Lower lobe of right lung (tissue), 2 donors: ENCODE measurements at regions not wholly inside any gene's neighbourhood (a gene's known extent, or its start where the extent isn't known, plus 50 kb on each side); places are given as distances from the start of the nearest gene placed in this dataset.

Experiments used
- ATAC-seq, 2 donors: fragments of 200-7000 bp; cut with Tn5 transposase; one replicate each; pipeline ENCODE4 v1.9.1; 2020 to 2022; ENCODE audit warnings: mild to moderate bottlenecking in 2 of 2, moderate library complexity in 2 of 2
- DNase-seq: peaks from one replicate; pipeline ENCODE4 v3.0.0-alpha.2; 2020
- H3K27ac ChIP-seq: fragments of 200-600 bp; one replicate; pipeline ENCODE4 v1.8.0; 2022
- H3K27me3 ChIP-seq: fragments of 200-600 bp; one replicate; pipeline ENCODE4 v1.8.0; 2022; ENCODE audit warnings: low read depth
- H3K36me3 ChIP-seq: fragments of 200-600 bp; one replicate; pipeline ENCODE4 v1.8.0; 2022; ENCODE audit warnings: mild to moderate bottlenecking
- H3K4me1 ChIP-seq: fragments of 200-600 bp; one replicate; pipeline ENCODE4 v1.8.0; 2022
- H3K4me3 ChIP-seq: fragments of 200-600 bp; one replicate; pipeline ENCODE4 v1.8.0; 2022; ENCODE audit warnings: mild to moderate bottlenecking
- H3K9me3 ChIP-seq: fragments of 200-600 bp; one replicate; pipeline ENCODE4 v1.8.0; 2022
- CTCF ChIP-seq: fragments of 200-600 bp; IDR thresholded peaks from one replicate; pipeline ENCODE4 v1.8.0; 2022; ENCODE audit warnings: antibody characterized with exemption, mild to moderate bottlenecking
- intact Hi-C: fragments of 100-400 bp; cut with DNase I; formaldehyde crosslinking; loops from one replicate; pipeline ENCODE4 v1.11.0; 2022
- donor health status: DM: no; HTN: yes; CAD: no; lungs with severe emphysema.

GRCh38 chr20:43283126-43283525 is 93.4 kb upstream of the PTPRT start:
- TF ChIP-seq CTCF: no peak
- DNase-seq: no peak
- Histone ChIP-seq H3K27ac (no peak overlapping the region), H3K27me3 (no peaks in the 10 kb centered on the region), H3K9me3 (no peaks in the 10 kb centered on the region), H3K36me3 (no peaks in the 10 kb centered on the region), H3K4me3 (no peak overlapping the region), H3K4me1 (no peaks in the 10 kb centered on the region)
- ATAC-seq: no peak
- intact Hi-C loops: no loop called here

- no peak for TF ChIP-seq CTCF
- Histone ChIP-seq H3K27me3 (no peaks in the 10 kb centered on the region), H3K36me3 (no peaks in the 10 kb centered on the region), H3K4me1 (peaks cover 4% of the 10 kb centered on the region), H3K27ac (no peak overlapping the region), H3K4me3 (no peak overlapping the region), H3K9me3 (no peaks in the 10 kb centered on the region)
- ATAC-seq: peak; percentile 49 to 66
- no peak for DNase-seq
- intact Hi-C loops: no loop called here
Observed at GRCh38 chr20:43271980-43272379, 82.3 kb upstream of the PTPRT start.

GRCh38 chr20:43265449-43265848 is 75.7 kb upstream of the PTPRT start:
- ATAC-seq: no peak

GRCh38 chr20:43263226-43263625 is 73.5 kb upstream of the PTPRT start:
- Histone ChIP-seq H3K9me3 (no peaks in the 10 kb centered on the region), H3K4me3 (no peak overlapping the region), H3K4me1 (no peaks in the 10 kb centered on the region), H3K27me3 (no peaks in the 10 kb centered on the region), H3K27ac (no peak overlapping the region), H3K36me3 (no peaks in the 10 kb centered on the region)
- no peak for ATAC-seq
- intact Hi-C loops: no loop called here
- no peak for TF ChIP-seq CTCF
- no peak for DNase-seq

More at GRCh38 chr20:43265449-43265848, 75.7 kb upstream of the PTPRT start:
- no peaks in the 10 kb centered on the region for H3K27me3 ChIP-seq
- intact Hi-C loops: no loop called here
- H3K36me3 ChIP-seq: no peaks in the 10 kb centered on the region
- no peak for TF ChIP-seq CTCF
- H3K4me3 ChIP-seq: no peak overlapping the region
- no peak overlapping the region for H3K27ac ChIP-seq
- H3K4me1 ChIP-seq: no peaks in the 10 kb centered on the region
- H3K9me3 ChIP-seq: no peaks in the 10 kb centered on the region
- DNase-seq: no peak

GRCh38 chr20:43262341-43262740 is 72.6 kb upstream of the PTPRT start:
- no peak for TF ChIP-seq CTCF
- intact Hi-C loops: no loop called here
- Histone ChIP-seq H3K4me3 (no peak overlapping the region), H3K4me1 (no peaks in the 10 kb centered on the region), H3K36me3 (no peaks in the 10 kb centered on the region), H3K9me3 (no peaks in the 10 kb centered on the region), H3K27me3 (no peaks in the 10 kb centered on the region), H3K27ac (no peak overlapping the region)
- ATAC-seq: no peak
- no peak for DNase-seq

- ATAC-seq (no peak), DNase-seq (no peak)
- H3K27me3 ChIP-seq: no peaks in the 10 kb centered on the region
- no peaks in the 10 kb centered on the region for H3K9me3 ChIP-seq
- H3K4me1 ChIP-seq: no peaks in the 10 kb centered on the region
- no peak overlapping the region for H3K4me3 ChIP-seq
- no peaks in the 10 kb centered on the region for H3K36me3 ChIP-seq
- intact Hi-C loops: no loop called here
- H3K27ac ChIP-seq: no peak overlapping the region
- TF ChIP-seq CTCF: no peak
Observed at GRCh38 chr20:43255877-43256276, 66.2 kb upstream of the PTPRT start.
